WTC11 (cell line): ENCODE measurements at regions not wholly inside any gene's neighbourhood (a gene's known extent, or its start where the extent isn't known, plus 50 kb on each side); places are given as distances from the start of the nearest gene placed in this dataset.

Experiments
- ATAC-seq: fragments of 200-7000 bp; cut with Tn5 transposase; 2 replicates; pipeline ENCODE4 v1.10.0; 2021; ENCODE audit warnings: mild to moderate bottlenecking, moderate library complexity
- CTCF ChIA-PET: fragments of 300-600 bp; sonication (Branson Sonifier 250); formaldehyde crosslinking; loops from one replicate; lab custom pipeline; 2021; ENCODE audit warnings: antibody characterized with exemption; lab: Charles Lee
- POLR2A ChIA-PET: fragments of 350-600 bp; sonication (Branson Sonifier 250); formaldehyde crosslinking; loops from one replicate; lab custom pipeline; 2021; ENCODE audit warnings: antibody characterized with exemption; lab: Charles Lee
- DNase-seq: peaks from one replicate; pipeline ENCODE4 v3.0.0; 2021; ENCODE audit warnings: low spot score
- H3K27ac Mint-ChIP-seq: 2 replicates; pipeline ENCODE4 v1.8.0; 2021; ENCODE audit warnings: mixed read lengths
- H3K27me3 Mint-ChIP-seq: 2 replicates; pipeline ENCODE4 v1.8.0; 2021; ENCODE audit warnings: low read depth, mild to moderate bottlenecking, moderate library complexity, mixed read lengths
- H3K36me3 Mint-ChIP-seq: 2 replicates; pipeline ENCODE4 v1.8.0; 2021; ENCODE audit warnings: mixed read lengths
- H3K4me1 Mint-ChIP-seq: 2 replicates; pipeline ENCODE4 v1.8.0; 2022; ENCODE audit warnings: mixed read lengths
- H3K4me3 Mint-ChIP-seq: 2 replicates; pipeline ENCODE4 v1.8.0; 2021; ENCODE audit warnings: mild to moderate bottlenecking, moderate library complexity, mixed read lengths
- H3K9me3 Mint-ChIP-seq: 2 replicates; pipeline ENCODE4 v1.8.0; 2021; ENCODE audit warnings: mixed read lengths
- ESRRA ChIP-seq: sonication (generic); formaldehyde crosslinking; IDR thresholded peaks from 2 replicates; pipeline ENCODE4 v1.8.1; 2022; ENCODE audit warnings: mild to moderate bottlenecking, missing genetic modification reagents, borderline replicate concordance
- JAZF1 ChIP-seq: fragments of 250-450 bp; sonication (Bioruptor Pico); IDR thresholded peaks from 2 replicates; pipeline ENCODE4 v1.9.0; 2021; ENCODE audit warnings: moderate library complexity, mild to moderate bottlenecking, inconsistent platforms
- NFYB ChIP-seq: sonication (generic); formaldehyde crosslinking; conservative IDR thresholded peaks from 2 replicates; pipeline ENCODE4 v1.8.0; 2022; ENCODE audit warnings: low read depth, missing genetic modification reagents
- SP1 ChIP-seq: sonication (generic); formaldehyde crosslinking; conservative IDR thresholded peaks from 2 replicates; pipeline ENCODE4 v1.8.1; 2022; ENCODE audit warnings: missing genetic modification reagents
- TF ChIP-seq, protein P1 (sequence below): sonication (generic); formaldehyde crosslinking; IDR thresholded peaks from 2 replicates; pipeline ENCODE4 v1.8.1; 2023; ENCODE audit warnings: mild to moderate bottlenecking, missing genetic modification reagents, moderate library complexity

GRCh38 chr10:79018521-79019011, 50.2 kb upstream of the ZMIZ1 start:
- TF ChIP-seq ESRRA (CRISPR knock-in tag) (no peak), JAZF1 (CRISPR knock-in tag) (no peak), SP1 (CRISPR knock-in tag) (no peak), NFYB (no peak)
- TF ChIP-seq, protein P1, sequence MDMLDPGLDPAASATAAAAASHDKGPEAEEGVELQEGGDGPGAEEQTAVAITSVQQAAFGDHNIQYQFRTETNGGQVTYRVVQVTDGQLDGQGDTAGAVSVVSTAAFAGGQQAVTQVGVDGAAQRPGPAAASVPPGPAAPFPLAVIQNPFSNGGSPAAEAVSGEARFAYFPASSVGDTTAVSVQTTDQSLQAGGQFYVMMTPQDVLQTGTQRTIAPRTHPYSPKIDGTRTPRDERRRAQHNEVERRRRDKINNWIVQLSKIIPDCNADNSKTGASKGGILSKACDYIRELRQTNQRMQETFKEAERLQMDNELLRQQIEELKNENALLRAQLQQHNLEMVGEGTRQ (CRISPR knock-in tag): no peak
- TF ChIP-seq, all 79 proteins: peak for 0
- ChIA-PET POLR2A (no interaction called here), CTCF (interaction anchor here (1.0 kb wide), 1 partner anchor 34 kb away, joined by 3 read pairs; no protein-coding TSS in a partner anchor)
- no peaks in the 10 kb centered on the region for H3K36me3 Mint-ChIP-seq
- H3K4me3 Mint-ChIP-seq: no peak overlapping the region
- peaks cover 3% of the 10 kb centered on the region; the same call in 1 of the 2 replicates for H3K4me1 Mint-ChIP-seq
- H3K27me3 Mint-ChIP-seq: peaks cover 3% of the 10 kb centered on the region; the same call in 1 of the 2 replicates
- no peak for DNase-seq
- no peak overlapping the region for H3K27ac Mint-ChIP-seq
- ATAC-seq: no peak
- no peaks in the 10 kb centered on the region; the same call in 1 of the 2 replicates for H3K9me3 Mint-ChIP-seq
